Left lung (tissue), 4 donors: ENCODE measurements at regions not wholly inside any gene's neighbourhood (a gene's known extent, or its start where the extent isn't known, plus 50 kb on each side); places are given as distances from the start of the nearest gene placed in this dataset.
A peak's percentile ranks its signal among the peaks of the same experiment; 100 is the strongest.

ENCODE experiments used
- ATAC-seq: fragments of 200-7000 bp; cut with Tn5 transposase; one replicate; pipeline ENCODE4 v1.9.1; 2020; ENCODE audit warnings: moderate library complexity
- DNase-seq, 4 donors: peaks; one replicate each; pipeline ENCODE4 v3.0.0-alpha.2; 2013 to 2020
- H3K27ac ChIP-seq, 2 donors: fragments of 200-600 bp; sonication (generic) in 1 of 2; one replicate each; pipeline versions ENCODE4 v1.5.0 to v1.8.0; 2020 to 2021
- H3K27me3 ChIP-seq, 2 donors: fragments of 200-600 bp; sonication (generic) in 1 of 2; one replicate each; pipeline versions ENCODE4 v1.5.0 to v1.8.0; 2020 to 2021
- H3K36me3 ChIP-seq, 2 donors: fragments of 200-600 bp; sonication (generic) in 1 of 2; one replicate each; pipeline versions ENCODE4 v1.5.0 to v1.8.0; 2020 to 2021
- H3K4me1 ChIP-seq, 2 donors: fragments of 200-600 bp; one replicate each; pipeline ENCODE4 v1.8.0; 2021
- H3K4me3 ChIP-seq, 2 donors: fragments of 200-600 bp; sonication (generic) in 1 of 2; one replicate each; pipeline versions ENCODE4 v1.5.0 to v1.8.0; 2020 to 2021; ENCODE audit warnings: mild to moderate bottlenecking in 1 of 2
- H3K9me3 ChIP-seq, 2 donors: fragments of 200-600 bp; sonication (generic) in 1 of 2; one replicate each; pipeline versions ENCODE4 v1.5.0 to v1.8.0; 2020 to 2021
- CTCF ChIP-seq, 2 donors: fragments of 200-600 bp; sonication (generic) in 1 of 2; IDR thresholded peaks; one replicate each; pipeline versions ENCODE4 v1.5.0 to v1.8.0; 2021; ENCODE audit warnings: antibody characterized with exemption in 2 of 2
- intact Hi-C, 2 donors: fragments of 100-400 bp; cut with DNase I; formaldehyde crosslinking; loops; one replicate each; pipeline versions ENCODE4 v1.11.2 to v1.14.2; 2022
- donor health status: DM: no; HTN: yes; CAD: no.
- donor health status: DM: no; HTN: no; CAD: no.

GRCh38 chr9:106075960-106076327, 381.6 kb downstream of the TMEM38B start:
- TF ChIP-seq CTCF (IDR thresholded peaks at IDR 0.05), result no peak

GRCh38 chr9:106076711-106077110, 382.4 kb downstream of the TMEM38B start:
- Histone ChIP-seq H3K27ac (no peak overlapping the region), H3K36me3 (no peaks in the 10 kb centered on the region), H3K27me3 (no peaks in the 10 kb centered on the region), H3K4me3 (no peak overlapping the region), H3K4me1 (no peaks in the 10 kb centered on the region), H3K9me3 (no peaks in the 10 kb centered on the region)
- no peak for TF ChIP-seq CTCF (IDR thresholded peaks at IDR 0.05)
- intact Hi-C loops, result no loop called here
- DNase-seq (no peak), ATAC-seq (no peak)

More at GRCh38 chr9:106075960-106076327, 381.6 kb downstream of the TMEM38B start:
- no peaks in the 10 kb centered on the region for H3K36me3 ChIP-seq
- H3K4me3 ChIP-seq, result no peak overlapping the region
- H3K27ac ChIP-seq, result no peak overlapping the region
- H3K4me1 ChIP-seq, result no peaks in the 10 kb centered on the region
- ATAC-seq, result no peak
- H3K27me3 ChIP-seq, result no peaks in the 10 kb centered on the region
- DNase-seq, result peak in 1 of 4 donors; percentile 5
- no peaks in the 10 kb centered on the region for H3K9me3 ChIP-seq
- intact Hi-C loops, result no loop called here

GRCh38 chr9:106077731-106078130, 383.4 kb downstream of the TMEM38B start:
- H3K27me3 ChIP-seq, result no peaks in the 10 kb centered on the region
- no peaks in the 10 kb centered on the region for H3K4me1 ChIP-seq
- intact Hi-C loops, result no loop called here
- H3K4me3 ChIP-seq, result no peak overlapping the region
- no peak for TF ChIP-seq CTCF (IDR thresholded peaks at IDR 0.05)
- H3K9me3 ChIP-seq, result no peaks in the 10 kb centered on the region
- no peak overlapping the region for H3K27ac ChIP-seq
- DNase-seq, result no peak
- ATAC-seq, result no peak
- no peaks in the 10 kb centered on the region for H3K36me3 ChIP-seq

- no peaks in the 10 kb centered on the region for H3K27me3 ChIP-seq
- DNase-seq, result peak in 2 of 4 donors; percentile 1 to 2
- intact Hi-C loops, result no loop called here
- ATAC-seq, result no peak
- TF ChIP-seq CTCF (IDR thresholded peaks at IDR 0.05), result no peak
- H3K4me3 ChIP-seq, result no peak overlapping the region
- no peaks in the 10 kb centered on the region for H3K9me3 ChIP-seq
- no peaks in the 10 kb centered on the region for H3K36me3 ChIP-seq
- H3K27ac ChIP-seq, result no peak overlapping the region
- H3K4me1 ChIP-seq, result no peaks in the 10 kb centered on the region
Observed at GRCh38 chr9:106082621-106083020, 388.3 kb downstream of the TMEM38B start.

- no peak for TF ChIP-seq CTCF (IDR thresholded peaks at IDR 0.05)
- intact Hi-C loops, result no loop called here
- no peak overlapping the region for H3K4me3 ChIP-seq
- ATAC-seq (no peak), DNase-seq (no peak)
- no peaks in the 10 kb centered on the region for H3K4me1 ChIP-seq
- peaks cover 0 to 4% of the 10 kb centered on the region in 2 donors for H3K9me3 ChIP-seq
- H3K27me3 ChIP-seq, result no peaks in the 10 kb centered on the region
- no peak overlapping the region for H3K27ac ChIP-seq
- no peaks in the 10 kb centered on the region for H3K36me3 ChIP-seq
Observed at GRCh38 chr9:106084702-106085101, 390.4 kb downstream of the TMEM38B start.
